CD4-positive, alpha-beta T cell treated with Interleukin-6 at 100 ng/mL for 8 hours (primary cell): ENCODE measurements at regions not wholly inside any gene's neighbourhood (a gene's known extent, or its start where the extent isn't known, plus 50 kb on each side); places are given as distances from the start of the nearest gene placed in this dataset.
"Not testable (repeated sequence)": the region's sequence is repeated elsewhere in the genome, so short reads cannot be mapped to it uniquely, and the experiment has no call there.

Experiments used
- DNase-seq: peaks from one replicate; pipeline ENCODE4 v3.0.0-alpha.2; 2020; ENCODE audit warnings: mixed read lengths, low spot score

DNA sequence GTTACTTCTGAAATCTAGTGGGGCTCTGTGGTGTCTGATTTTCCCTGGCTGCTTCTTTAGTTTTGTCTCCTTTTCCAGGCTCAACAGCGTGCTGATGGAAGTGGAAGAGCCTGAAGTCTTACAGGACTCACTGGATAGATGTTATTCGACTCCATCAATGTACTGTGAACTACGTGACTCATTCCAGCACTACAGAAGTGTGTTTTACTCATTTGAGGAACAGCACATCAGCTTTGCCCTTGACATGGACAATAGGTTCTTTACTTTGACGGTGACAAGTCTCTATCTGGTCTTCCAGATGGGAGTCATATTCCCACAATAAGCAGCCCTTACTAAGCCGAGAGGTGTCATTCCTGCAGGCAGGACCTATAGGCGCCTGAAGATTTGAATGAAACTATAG is 51.1 kb downstream of the NBPF8 start:
- DNase-seq = not testable (repeated sequence)

- DNase-seq = not testable (repeated sequence)
Measured at GRCh38 chr1:120477663-120478062, 62.8 kb downstream of the NBPF8 start.

- DNase-seq = not testable (repeated sequence)
Measured at GRCh38 chr1:120478400-120478799, 63.6 kb downstream of the NBPF8 start.

DNA sequence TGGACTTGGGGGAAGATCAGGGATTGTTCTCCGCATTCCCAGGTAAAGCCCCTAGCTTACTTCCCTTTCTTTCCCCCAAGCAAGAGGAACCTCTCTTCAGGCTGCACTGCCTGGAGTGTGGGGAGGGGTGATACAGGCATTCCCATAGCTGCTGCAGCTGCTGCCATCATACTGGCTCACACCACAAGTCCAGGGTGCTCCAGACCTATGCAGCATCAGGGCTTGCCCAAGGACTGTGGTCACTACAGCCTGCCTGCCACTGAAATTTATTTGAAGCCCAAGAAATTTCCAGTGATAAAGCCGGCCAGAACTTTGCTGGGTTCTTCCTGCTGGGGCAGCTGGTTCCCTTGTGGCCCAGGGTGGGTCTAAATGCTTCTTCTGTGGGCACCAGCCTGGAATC is 72.7 kb downstream of the NBPF8 start:
- not testable (repeated sequence) for DNase-seq

DNA sequence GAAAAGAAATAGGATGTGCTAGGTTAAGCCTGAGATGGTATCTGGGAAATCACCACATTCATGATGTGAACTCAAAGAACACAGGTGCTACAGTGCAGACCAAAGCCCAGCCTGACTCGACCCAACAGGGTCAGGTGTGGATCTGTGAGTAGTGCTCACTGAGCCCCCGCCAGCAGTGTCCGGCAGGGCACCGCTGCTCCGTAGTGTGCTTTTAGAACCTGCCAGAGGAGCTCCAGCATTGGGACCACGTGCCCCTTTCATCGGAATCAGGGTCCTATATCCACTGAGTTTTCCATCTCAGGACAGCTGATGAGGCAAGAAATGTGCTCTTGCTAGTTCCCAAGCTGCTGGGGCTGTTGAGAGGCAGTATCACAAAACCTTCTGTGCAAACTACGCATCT is 74.4 kb downstream of the NBPF8 start:
- DNase-seq = not testable (repeated sequence)

DNA sequence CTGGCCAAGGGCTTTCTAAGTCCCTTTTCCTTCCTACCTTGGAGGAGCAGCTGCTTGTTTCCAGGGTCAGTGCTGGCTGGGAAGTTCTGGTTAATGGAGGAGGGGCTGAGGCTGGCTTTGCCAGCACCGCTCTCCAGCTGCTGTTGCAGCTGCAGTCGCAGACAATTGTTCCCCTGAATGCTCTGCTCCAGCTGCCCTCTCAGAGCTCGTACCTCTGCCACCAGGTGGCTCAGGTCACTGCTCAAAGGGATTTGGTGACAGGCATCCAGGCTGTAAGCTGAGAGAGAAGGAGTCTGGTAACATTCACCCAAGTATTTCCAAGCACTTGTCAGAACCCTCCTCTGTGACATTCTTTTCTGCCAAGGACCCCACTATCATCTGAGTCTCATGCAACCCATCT is 82.3 kb downstream of the NBPF8 start:
- not testable (repeated sequence) for DNase-seq

- DNase-seq = not testable (repeated sequence)
Measured at GRCh38 chr1:120503284-120503683, 88.4 kb downstream of the NBPF8 start.

- not testable (repeated sequence) for DNase-seq
Measured at GRCh38 chr1:120506352-120506751, 91.5 kb downstream of the NBPF8 start.

- DNase-seq = not testable (repeated sequence)
Measured at GRCh38 chr1:120508351-120508750, 93.5 kb downstream of the NBPF8 start.

- not testable (repeated sequence) for DNase-seq
Measured at GRCh38 chr1:120509258-120509657, 94.4 kb downstream of the NBPF8 start.

- DNase-seq = not testable (repeated sequence)
Measured at GRCh38 chr1:120513099-120513498, 98.3 kb downstream of the NBPF8 start.

DNA sequence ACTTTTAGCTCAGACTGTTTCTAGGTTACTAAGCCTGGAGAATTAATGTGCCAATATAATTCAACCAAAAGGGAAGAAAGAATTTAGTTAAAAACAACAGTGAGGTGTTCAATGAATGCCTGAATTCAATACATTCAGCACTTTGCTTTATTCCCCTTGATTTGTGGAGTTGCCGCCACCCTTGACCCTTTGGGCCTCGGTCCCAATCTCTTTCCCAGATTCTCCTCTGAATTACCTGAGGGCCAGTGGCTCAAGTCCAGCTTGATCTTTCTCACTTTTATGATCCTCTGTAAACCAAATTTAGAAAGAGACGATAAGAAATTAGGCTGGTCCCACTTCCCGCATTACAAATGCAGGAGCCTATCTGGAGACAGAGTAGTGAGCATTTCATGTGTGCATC is 98.7 kb downstream of the NBPF8 start:
- not testable (repeated sequence) for DNase-seq

- not testable (repeated sequence) for DNase-seq
Measured at GRCh38 chr1:120519196-120519595, 104.4 kb downstream of the NBPF8 start.

- not testable (repeated sequence) for DNase-seq
Measured at GRCh38 chr1:120524416-120524815, 109.6 kb downstream of the NBPF8 start.

GRCh38 chr1:120525386-120525785 is 110.6 kb downstream of the NBPF8 start:
- DNase-seq = peak; percentile 1

- not testable (repeated sequence) for DNase-seq
Measured at GRCh38 chr1:120529475-120530089, 114.7 kb downstream of the NBPF8 start.

DNA sequence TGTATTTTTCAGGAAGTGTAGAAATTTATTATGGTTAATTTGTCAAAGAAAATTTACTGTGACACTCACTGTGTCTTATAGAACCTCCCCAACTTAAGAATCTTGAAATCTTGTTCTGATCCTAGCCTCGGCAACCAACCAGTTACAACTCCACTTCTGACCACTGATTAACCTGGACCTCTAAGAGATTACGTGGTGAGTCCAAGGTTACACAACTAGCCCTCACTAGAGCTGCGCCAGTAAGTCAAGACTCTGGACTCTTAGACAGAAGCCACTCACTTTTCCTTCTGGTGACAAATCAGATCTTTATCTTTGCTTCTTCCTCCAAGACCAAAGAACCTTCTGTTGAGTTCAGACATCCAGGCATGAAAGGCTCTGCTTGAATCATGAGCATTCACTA is 116.6 kb downstream of the NBPF8 start:
- not testable (repeated sequence) for DNase-seq

- DNase-seq = peak; percentile 24
Measured at GRCh38 chr1:120534361-120535047, 119.7 kb downstream of the NBPF8 start.

GRCh38 chr1:120535052-120535451 is 120.2 kb downstream of the NBPF8 start:
- DNase-seq = peak; percentile 1

DNA sequence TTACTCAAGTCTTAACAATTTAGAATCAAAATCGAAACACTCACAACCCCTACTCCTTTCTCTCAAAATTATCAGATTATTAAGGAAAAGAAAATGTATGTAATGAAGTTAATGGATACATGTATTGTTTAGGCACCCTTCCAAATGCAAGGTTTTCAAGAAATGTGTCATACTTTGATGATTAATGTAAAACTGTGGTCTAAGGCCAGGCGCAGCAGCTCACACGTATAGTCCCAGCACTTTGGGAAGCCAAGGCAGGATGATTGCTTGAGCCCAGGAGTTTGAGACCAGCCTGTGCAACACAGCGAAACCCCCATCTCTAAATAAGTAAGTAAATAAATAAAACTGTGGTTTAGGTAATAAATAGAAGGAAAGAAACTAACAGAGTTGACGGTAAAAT is 126.6 kb downstream of the NBPF8 start:
- not testable (repeated sequence) for DNase-seq

DNA sequence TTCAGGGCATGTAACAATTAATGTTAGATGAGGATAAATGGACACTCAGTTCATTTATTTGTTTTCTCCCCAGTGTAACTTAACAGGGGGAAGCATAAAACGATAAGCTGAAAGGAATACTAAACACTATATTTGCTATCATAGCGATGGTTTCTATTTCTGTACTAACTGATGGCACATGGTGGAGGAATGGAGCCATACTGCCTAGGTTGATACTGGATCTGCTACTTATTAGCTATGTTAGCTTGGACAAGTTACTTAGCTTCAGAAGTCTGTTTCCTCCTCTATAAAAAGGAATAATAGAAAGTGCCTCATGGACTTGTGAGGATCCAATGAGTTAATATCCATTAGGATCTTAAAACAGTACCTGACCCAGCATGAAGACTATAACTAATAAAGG is 127.5 kb downstream of the NBPF8 start:
- not testable (repeated sequence) for DNase-seq

- DNase-seq = not testable (repeated sequence)
Measured at GRCh38 chr1:120542940-120543339, 128.1 kb downstream of the NBPF8 start.

DNA sequence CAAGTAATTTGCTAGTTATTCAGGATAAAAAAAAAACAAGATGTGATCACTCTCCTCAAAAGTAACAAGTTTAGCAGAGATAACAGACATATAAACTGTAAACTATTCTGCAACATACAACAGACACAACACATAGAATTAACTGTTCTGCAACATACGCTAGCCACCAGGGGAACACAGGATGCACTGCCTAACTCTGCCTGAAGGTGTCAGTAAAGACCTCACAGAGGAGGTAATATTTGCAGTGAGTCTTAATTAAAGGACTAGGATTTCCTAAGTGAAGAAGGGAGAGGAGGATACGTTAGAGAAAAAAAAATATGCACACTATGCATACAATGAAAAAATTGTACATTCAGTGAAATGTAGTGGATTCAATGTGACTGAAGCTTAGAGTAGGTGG is 129.6 kb downstream of the NBPF8 start:
- DNase-seq = not testable (repeated sequence)

DNA sequence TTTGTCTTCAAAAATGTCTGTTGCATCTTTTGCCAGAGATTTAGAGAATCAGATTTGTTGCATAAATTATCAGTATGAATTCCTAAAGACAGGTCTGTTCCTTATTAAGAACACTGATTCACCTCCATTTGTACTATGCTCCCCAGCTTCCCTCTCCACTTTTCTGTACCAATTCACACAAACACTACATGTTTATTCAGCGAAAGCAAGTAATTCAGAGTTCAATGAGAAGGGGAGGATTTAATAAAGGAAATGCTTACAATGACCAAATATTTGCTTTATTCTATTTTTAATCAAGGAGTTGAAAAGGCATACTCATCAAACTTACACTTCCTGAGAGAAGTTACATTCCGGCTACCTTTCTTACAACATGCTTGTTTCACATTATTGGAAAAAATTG is 135.5 kb downstream of the NBPF8 start:
- not testable (repeated sequence) for DNase-seq
